Activated CD8-positive, alpha-beta memory T cell treated with anti-CD3 and anti-CD28 coated beads, Interleukin-2, amount 10 ng/mL, durations not matched to agents 7 days and 5 days (primary cell): ENCODE measurements at regions not wholly inside any gene's neighbourhood (a gene's known extent, or its start where the extent isn't known, plus 50 kb on each side); places are given as distances from the start of the nearest gene placed in this dataset.
A peak's percentile ranks its signal among the peaks of the same experiment; 100 is the strongest.

Experiments used
- ATAC-seq: fragments of 150-1000 bp; cut with Tn5 transposase; one replicate; pipeline ENCODE4 v1.10.0; 2021; ENCODE audit warnings: moderate library complexity
- CTCF ChIA-PET: fragments of 350-600 bp; sonication (Branson Sonifier 250); formaldehyde crosslinking; loops from one replicate; lab custom pipeline; 2021; ENCODE audit warnings: antibody characterized with exemption; lab: Charles Lee
- DNase-seq: peaks from one replicate; pipeline ENCODE4 v3.0.0-alpha.2; 2020
- H3K27ac Mint-ChIP-seq: one replicate; pipeline ENCODE4 v1.8.0; 2021; ENCODE audit warnings: mild to moderate bottlenecking, mixed read lengths
- H3K27me3 Mint-ChIP-seq: one replicate; pipeline ENCODE4 v1.8.0; 2021; ENCODE audit warnings: mixed read lengths
- H3K36me3 Mint-ChIP-seq: one replicate; pipeline ENCODE4 v1.8.0; 2021; ENCODE audit warnings: mild to moderate bottlenecking, mixed read lengths
- H3K4me1 Mint-ChIP-seq: one replicate; pipeline ENCODE4 v1.8.0; 2021; ENCODE audit warnings: mixed read lengths
- H3K4me3 Mint-ChIP-seq: one replicate; pipeline ENCODE4 v1.8.0; 2021; ENCODE audit warnings: mild to moderate bottlenecking, moderate library complexity, mixed read lengths
- H3K9me3 Mint-ChIP-seq: one replicate; pipeline ENCODE4 v1.8.0; 2022; ENCODE audit warnings: low read depth, mixed read lengths

GRCh38 chr1:101451888-101452287 lies 215.1 kb downstream of the S1PR1 start:
- peaks cover 29% of the 10 kb centered on the region for H3K4me1 Mint-ChIP-seq
- H3K27me3 Mint-ChIP-seq, result peaks cover 7% of the 10 kb centered on the region
- H3K9me3 Mint-ChIP-seq, result no peaks in the 10 kb centered on the region
- no peak overlapping the region for H3K4me3 Mint-ChIP-seq
- no peaks in the 10 kb centered on the region for H3K36me3 Mint-ChIP-seq
- no peak for DNase-seq
- no peak for ATAC-seq
- CTCF ChIA-PET, result no interaction called here
- H3K27ac Mint-ChIP-seq, result no peak overlapping the region

- CTCF ChIA-PET, result no interaction called here
- no peaks in the 10 kb centered on the region for H3K9me3 Mint-ChIP-seq
- H3K36me3 Mint-ChIP-seq, result no peaks in the 10 kb centered on the region
- no peak overlapping the region for H3K4me3 Mint-ChIP-seq
- H3K4me1 Mint-ChIP-seq, result peaks cover 29% of the 10 kb centered on the region
- no peak for ATAC-seq
- no peak overlapping the region for H3K27ac Mint-ChIP-seq
- DNase-seq, result no peak
- peaks cover 4% of the 10 kb centered on the region for H3K27me3 Mint-ChIP-seq
Observed at GRCh38 chr1:101452825-101453224, 216.0 kb downstream of the S1PR1 start.

- Mint-ChIP-seq H3K27ac (no peak overlapping the region), H3K4me3 (no peak overlapping the region), H3K9me3 (no peaks in the 10 kb centered on the region), H3K4me1 (peaks cover 29% of the 10 kb centered on the region), H3K36me3 (no peaks in the 10 kb centered on the region), H3K27me3 (peaks cover 4% of the 10 kb centered on the region)
- no peak for DNase-seq
- CTCF ChIA-PET, result no interaction called here
- peak; percentile 42 for ATAC-seq
Observed at GRCh38 chr1:101453844-101454243, 217.0 kb downstream of the S1PR1 start.

- no peak for ATAC-seq
- Mint-ChIP-seq H3K4me3 (no peak overlapping the region), H3K36me3 (no peaks in the 10 kb centered on the region), H3K27ac (no peak overlapping the region), H3K27me3 (peaks cover 4% of the 10 kb centered on the region), H3K4me1 (peaks cover 29% of the 10 kb centered on the region), H3K9me3 (no peaks in the 10 kb centered on the region)
- CTCF ChIA-PET, result interaction anchor here (0.6 to 1.3 kb wide), 3 partner anchors 137 to 472 kb away, joined by 3 to 4 read pairs (median 4); no protein-coding TSS in a partner anchor
- no peak for DNase-seq
Observed at GRCh38 chr1:101455166-101455565, 218.3 kb downstream of the S1PR1 start.

- H3K4me3 Mint-ChIP-seq, result no peak overlapping the region
- CTCF ChIA-PET, result no interaction called here
Observed at GRCh38 chr1:101460739-101461138, 223.9 kb downstream of the S1PR1 start.

GRCh38 chr1:101463195-101463594 lies 226.4 kb downstream of the S1PR1 start:
- Mint-ChIP-seq H3K27ac (no peak overlapping the region), H3K27me3 (peaks cover 3% of the 10 kb centered on the region), H3K4me1 (no peaks in the 10 kb centered on the region), H3K9me3 (no peaks in the 10 kb centered on the region), H3K4me3 (no peak overlapping the region), H3K36me3 (no peaks in the 10 kb centered on the region)
- ATAC-seq, result no peak
- CTCF ChIA-PET, result no interaction called here
- DNase-seq, result no peak

More at GRCh38 chr1:101460739-101461138, 223.9 kb downstream of the S1PR1 start:
- Mint-ChIP-seq H3K4me1 (no peaks in the 10 kb centered on the region), H3K27me3 (peaks cover 8% of the 10 kb centered on the region), H3K36me3 (no peaks in the 10 kb centered on the region), H3K9me3 (no peaks in the 10 kb centered on the region), H3K27ac (no peak overlapping the region)
- DNase-seq (no peak), ATAC-seq (no peak)

- H3K4me1 Mint-ChIP-seq, result no peaks in the 10 kb centered on the region
- peaks cover 4% of the 10 kb centered on the region for H3K9me3 Mint-ChIP-seq
- H3K27ac Mint-ChIP-seq, result no peak overlapping the region
- no peak overlapping the region for H3K4me3 Mint-ChIP-seq
- H3K27me3 Mint-ChIP-seq, result peaks cover under 1% of the 10 kb centered on the region
- DNase-seq (no peak), ATAC-seq (no peak)
- no peaks in the 10 kb centered on the region for H3K36me3 Mint-ChIP-seq
- CTCF ChIA-PET, result no interaction called here
Observed at GRCh38 chr1:101465941-101466340, 229.1 kb downstream of the S1PR1 start.

- Mint-ChIP-seq H3K36me3 (no peaks in the 10 kb centered on the region), H3K27me3 (no peaks in the 10 kb centered on the region), H3K4me1 (no peaks in the 10 kb centered on the region), H3K27ac (no peak overlapping the region), H3K9me3 (peaks cover 4% of the 10 kb centered on the region), H3K4me3 (no peak overlapping the region)
- DNase-seq (no peak), ATAC-seq (no peak)
- CTCF ChIA-PET, result no interaction called here
Observed at GRCh38 chr1:101474039-101474665, 237.3 kb downstream of the S1PR1 start.

GRCh38 chr1:101476541-101476940 lies 239.7 kb downstream of the S1PR1 start:
- Mint-ChIP-seq H3K4me1 (no peaks in the 10 kb centered on the region), H3K27ac (no peak overlapping the region), H3K36me3 (no peaks in the 10 kb centered on the region), H3K9me3 (no peaks in the 10 kb centered on the region), H3K4me3 (no peak overlapping the region), H3K27me3 (no peaks in the 10 kb centered on the region)
- ATAC-seq, result no peak
- CTCF ChIA-PET, result no interaction called here
- no peak for DNase-seq

- ATAC-seq (no peak), DNase-seq (no peak)
- Mint-ChIP-seq H3K27me3 (no peaks in the 10 kb centered on the region), H3K9me3 (no peaks in the 10 kb centered on the region), H3K4me3 (no peak overlapping the region), H3K4me1 (no peaks in the 10 kb centered on the region), H3K27ac (no peak overlapping the region), H3K36me3 (no peaks in the 10 kb centered on the region)
- CTCF ChIA-PET, result no interaction called here
Observed at GRCh38 chr1:101479945-101480344, 243.1 kb downstream of the S1PR1 start.

- H3K4me3 Mint-ChIP-seq, result no peak overlapping the region
Observed at GRCh38 chr1:101482306-101482705, 245.5 kb downstream of the S1PR1 start.

GRCh38 chr1:101483982-101484688 lies 247.3 kb downstream of the S1PR1 start:
- CTCF ChIA-PET, result no interaction called here
- Mint-ChIP-seq H3K4me1 (no peaks in the 10 kb centered on the region), H3K36me3 (no peaks in the 10 kb centered on the region), H3K27me3 (peaks cover 4% of the 10 kb centered on the region), H3K9me3 (no peaks in the 10 kb centered on the region), H3K4me3 (no peak overlapping the region), H3K27ac (no peak overlapping the region)
- ATAC-seq, result no peak
- no peak for DNase-seq

More at GRCh38 chr1:101482306-101482705, 245.5 kb downstream of the S1PR1 start:
- CTCF ChIA-PET, result interaction anchor here (1.2 kb wide), 1 partner anchor 25 kb away, joined by 5 read pairs; no protein-coding TSS in a partner anchor
- H3K9me3 Mint-ChIP-seq, result no peaks in the 10 kb centered on the region
- ATAC-seq, result no peak
- H3K27ac Mint-ChIP-seq, result no peak overlapping the region
- H3K27me3 Mint-ChIP-seq, result peaks cover 4% of the 10 kb centered on the region
- DNase-seq, result no peak
- H3K4me1 Mint-ChIP-seq, result no peaks in the 10 kb centered on the region
- no peaks in the 10 kb centered on the region for H3K36me3 Mint-ChIP-seq

GRCh38 chr1:101484689-101485338 lies 248.0 kb downstream of the S1PR1 start:
- DNase-seq (no peak), ATAC-seq (no peak)
- H3K4me3 Mint-ChIP-seq, result no peak overlapping the region
- no peaks in the 10 kb centered on the region for H3K4me1 Mint-ChIP-seq
- peaks cover 4% of the 10 kb centered on the region for H3K27me3 Mint-ChIP-seq
- H3K9me3 Mint-ChIP-seq, result no peaks in the 10 kb centered on the region
- no peak overlapping the region for H3K27ac Mint-ChIP-seq
- CTCF ChIA-PET, result interaction anchor here (1.6 kb wide), 1 partner anchor 21 kb away, joined by 4 read pairs; no protein-coding TSS in a partner anchor
- H3K36me3 Mint-ChIP-seq, result no peaks in the 10 kb centered on the region
